ENCODE measurements at regions not wholly inside any gene's neighbourhood (a gene's known extent, or its start where the extent isn't known, plus 50 kb on each side); places are given as distances from the start of the nearest gene placed in this dataset.

- BruUV-seq (replicated peaks) = no TSS peak
- H3K36me3 Mint-ChIP-seq (ENCODE audit: insufficient read depth, unreplicated experiment) = no peaks in the 10 kb centered on the region
- TF ChIP-seq, protein P1, sequence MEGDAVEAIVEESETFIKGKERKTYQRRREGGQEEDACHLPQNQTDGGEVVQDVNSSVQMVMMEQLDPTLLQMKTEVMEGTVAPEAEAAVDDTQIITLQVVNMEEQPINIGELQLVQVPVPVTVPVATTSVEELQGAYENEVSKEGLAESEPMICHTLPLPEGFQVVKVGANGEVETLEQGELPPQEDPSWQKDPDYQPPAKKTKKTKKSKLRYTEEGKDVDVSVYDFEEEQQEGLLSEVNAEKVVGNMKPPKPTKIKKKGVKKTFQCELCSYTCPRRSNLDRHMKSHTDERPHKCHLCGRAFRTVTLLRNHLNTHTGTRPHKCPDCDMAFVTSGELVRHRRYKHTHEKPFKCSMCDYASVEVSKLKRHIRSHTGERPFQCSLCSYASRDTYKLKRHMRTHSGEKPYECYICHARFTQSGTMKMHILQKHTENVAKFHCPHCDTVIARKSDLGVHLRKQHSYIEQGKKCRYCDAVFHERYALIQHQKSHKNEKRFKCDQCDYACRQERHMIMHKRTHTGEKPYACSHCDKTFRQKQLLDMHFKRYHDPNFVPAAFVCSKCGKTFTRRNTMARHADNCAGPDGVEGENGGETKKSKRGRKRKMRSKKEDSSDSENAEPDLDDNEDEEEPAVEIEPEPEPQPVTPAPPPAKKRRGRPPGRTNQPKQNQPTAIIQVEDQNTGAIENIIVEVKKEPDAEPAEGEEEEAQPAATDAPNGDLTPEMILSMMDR (IDR thresholded peaks at IDR 0.05; ENCODE audit: unreplicated experiment) = no peak
- intact Hi-C loops (cut with micrococcal nuclease) = no loop called here
- ChIA-PET POLR2A (no interaction called here), CTCF (interaction anchor here (1.1 kb wide), 1 partner anchor 48 kb away, joined by 4 read pairs; no protein-coding TSS in a partner anchor)
- no peaks in the 10 kb centered on the region for H3K4me1 Mint-ChIP-seq (ENCODE audit: insufficient read depth, unreplicated experiment)
- no peak for DNase-seq (ENCODE audit: unreplicated experiment)
- H3K27ac Mint-ChIP-seq (ENCODE audit: low read depth, unreplicated experiment) = no peak overlapping the region
- no peaks in the 10 kb centered on the region for H3K27me3 Mint-ChIP-seq (ENCODE audit: insufficient read depth, unreplicated experiment)
- no peaks in the 10 kb centered on the region for H3K9me3 Mint-ChIP-seq (ENCODE audit: unreplicated experiment)
- no peak overlapping the region for H3K4me3 Mint-ChIP-seq (ENCODE audit: unreplicated experiment)
Observed at GRCh38 chr2:122480501-122481243, 725.2 kb downstream of the TSN start.

DNA sequence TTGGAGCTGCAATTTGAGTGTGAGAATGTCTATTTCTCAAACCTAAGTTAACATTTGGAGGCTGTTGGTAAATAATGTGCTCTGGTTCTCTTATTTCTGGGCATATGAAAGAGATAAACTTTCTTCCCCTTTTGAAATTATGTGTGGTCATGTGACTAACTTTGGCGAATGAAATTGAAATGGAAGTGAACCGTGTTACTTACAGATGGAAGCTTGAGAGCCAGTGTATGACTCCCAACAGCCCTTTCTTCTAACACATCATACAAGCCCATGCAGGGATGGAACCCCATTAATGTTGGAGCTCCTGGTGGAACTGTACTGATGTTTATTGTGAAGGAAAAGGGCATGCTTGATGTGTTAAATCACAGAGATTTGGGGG lies 725.8 kb downstream of the TSN start:
- Mint-ChIP-seq H3K4me3 (ENCODE audit: unreplicated experiment) (no peak overlapping the region), H3K9me3 (ENCODE audit: unreplicated experiment) (no peaks in the 10 kb centered on the region), H3K36me3 (ENCODE audit: insufficient read depth, unreplicated experiment) (no peaks in the 10 kb centered on the region), H3K27me3 (ENCODE audit: insufficient read depth, unreplicated experiment) (no peaks in the 10 kb centered on the region), H3K27ac (ENCODE audit: low read depth, unreplicated experiment) (no peak overlapping the region), H3K4me1 (ENCODE audit: insufficient read depth, unreplicated experiment) (no peaks in the 10 kb centered on the region)
- ChIA-PET POLR2A (no interaction called here), CTCF (interaction anchor here (1.1 kb wide), 1 partner anchor 47 kb away, joined by 4 read pairs; no protein-coding TSS in a partner anchor)
- DNase-seq (ENCODE audit: unreplicated experiment) = no peak
- TF ChIP-seq, protein P1 (IDR thresholded peaks at IDR 0.05; ENCODE audit: unreplicated experiment) = no peak
- intact Hi-C loops (cut with micrococcal nuclease) = no loop called here
- no TSS peak for BruUV-seq (replicated peaks)

DNA sequence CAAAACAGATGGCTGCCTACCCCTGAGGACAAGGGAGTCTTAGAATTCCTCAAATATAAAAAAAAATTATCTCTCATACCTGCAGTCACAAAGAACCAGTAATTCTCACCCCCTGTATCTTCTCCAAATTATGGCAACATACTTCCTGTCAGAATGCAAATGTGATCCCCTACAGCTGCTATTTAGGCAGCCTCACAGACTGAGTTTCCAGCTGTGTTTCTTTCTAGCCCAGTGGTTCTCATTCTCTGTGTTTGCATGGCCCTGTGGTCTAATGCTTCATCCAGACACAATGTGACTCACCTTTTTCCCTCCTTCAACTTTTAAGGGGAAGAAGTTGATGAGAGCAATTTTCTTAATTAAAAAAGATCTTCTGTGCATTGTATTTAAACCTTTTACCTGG lies 726.3 kb downstream of the TSN start:
- Mint-ChIP-seq H3K27ac (ENCODE audit: low read depth, unreplicated experiment) (no peak overlapping the region), H3K4me1 (ENCODE audit: insufficient read depth, unreplicated experiment) (no peaks in the 10 kb centered on the region), H3K9me3 (ENCODE audit: unreplicated experiment) (no peaks in the 10 kb centered on the region), H3K27me3 (ENCODE audit: insufficient read depth, unreplicated experiment) (no peaks in the 10 kb centered on the region), H3K36me3 (ENCODE audit: insufficient read depth, unreplicated experiment) (no peaks in the 10 kb centered on the region), H3K4me3 (ENCODE audit: unreplicated experiment) (no peak overlapping the region)
- ChIA-PET POLR2A (no interaction called here), CTCF (interaction anchor here (1.1 kb wide), 1 partner anchor 47 kb away, joined by 4 read pairs; no protein-coding TSS in a partner anchor)
- BruUV-seq (replicated peaks) = no TSS peak
- intact Hi-C loops (cut with micrococcal nuclease) = no loop called here
- DNase-seq (ENCODE audit: unreplicated experiment) = no peak
- TF ChIP-seq, protein P1 (IDR thresholded peaks at IDR 0.05; ENCODE audit: unreplicated experiment) = no peak

DNA sequence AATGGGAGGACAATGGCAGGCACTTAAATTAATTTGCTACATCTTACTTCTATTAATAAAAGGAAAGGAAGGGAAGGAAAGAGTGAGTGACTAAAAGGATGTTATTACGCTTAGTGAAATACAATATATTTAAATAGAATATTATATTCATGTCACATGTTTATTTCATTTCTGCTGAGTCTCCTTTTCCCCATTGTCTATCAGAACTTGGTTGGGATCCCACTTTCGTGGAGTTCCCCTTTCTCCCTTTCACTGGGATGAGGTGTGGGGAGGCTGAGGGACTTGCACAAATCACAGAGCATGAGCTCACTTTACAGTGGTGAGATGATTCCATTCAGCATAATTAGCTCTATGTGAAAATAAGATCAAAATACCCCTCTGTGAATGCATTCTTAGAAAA lies 730.6 kb downstream of the TSN start:
- H3K27ac Mint-ChIP-seq (ENCODE audit: low read depth, unreplicated experiment) = no peak overlapping the region
- H3K27me3 Mint-ChIP-seq (ENCODE audit: insufficient read depth, unreplicated experiment) = no peaks in the 10 kb centered on the region
- TF ChIP-seq, protein P1 (IDR thresholded peaks at IDR 0.05; ENCODE audit: unreplicated experiment) = no peak
- H3K36me3 Mint-ChIP-seq (ENCODE audit: insufficient read depth, unreplicated experiment) = peaks cover 3% of the 10 kb centered on the region
- POLR2A ChIA-PET = no interaction called here
- H3K4me3 Mint-ChIP-seq (ENCODE audit: unreplicated experiment) = no peak overlapping the region
- DNase-seq (ENCODE audit: unreplicated experiment) = no peak
- no TSS peak for BruUV-seq (replicated peaks)
- CTCF ChIA-PET = no interaction called here
- H3K9me3 Mint-ChIP-seq (ENCODE audit: unreplicated experiment) = no peaks in the 10 kb centered on the region
- intact Hi-C loops (cut with micrococcal nuclease) = no loop called here
- peaks cover 5% of the 10 kb centered on the region for H3K4me1 Mint-ChIP-seq (ENCODE audit: insufficient read depth, unreplicated experiment)
